Epithelial cell of proximal tubule (primary cell): ENCODE measurements at regions not wholly inside any gene's neighbourhood (a gene's known extent, or its start where the extent isn't known, plus 50 kb on each side); places are given as distances from the start of the nearest gene placed in this dataset.

ENCODE experiments used
- DNase-seq: peaks from one replicate; pipeline ENCODE4 v3.0.0-alpha.2; 2011; ENCODE audit warnings: low read depth
- H3K4me3 ChIP-seq: 2 replicates; pipeline ENCODE4 v1.5.1; 2011; ENCODE audit warnings: low read depth, mild to moderate bottlenecking, low read length
- CTCF ChIP-seq: conservative IDR thresholded peaks from 2 replicates; pipeline ENCODE4 v1.5.1; 2012; ENCODE audit warnings: low read depth, mild to moderate bottlenecking, low read length

DNA sequence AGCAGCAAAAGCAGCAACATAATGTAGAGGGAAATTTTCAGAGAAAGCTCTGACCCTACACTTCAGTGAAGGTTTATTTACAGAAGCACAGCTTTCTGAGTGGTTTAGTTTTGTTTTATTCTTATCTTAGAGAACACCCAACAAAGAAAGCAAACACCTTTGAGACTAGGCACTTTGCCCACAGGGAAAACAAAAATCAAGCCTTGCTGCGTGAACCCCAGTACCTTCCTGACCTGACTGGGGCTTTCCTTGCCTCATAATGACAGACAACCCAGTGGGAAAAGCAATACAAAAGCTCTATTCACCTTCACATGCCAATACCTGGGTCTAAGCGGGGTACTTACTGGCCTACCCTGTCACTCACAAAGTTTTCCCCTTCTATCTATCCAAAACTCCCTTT lies 189.8 kb downstream of the HINT1 start:
- DNase-seq: no peak
- no peak overlapping the region for H3K4me3 ChIP-seq
- no peak for TF ChIP-seq CTCF

DNA sequence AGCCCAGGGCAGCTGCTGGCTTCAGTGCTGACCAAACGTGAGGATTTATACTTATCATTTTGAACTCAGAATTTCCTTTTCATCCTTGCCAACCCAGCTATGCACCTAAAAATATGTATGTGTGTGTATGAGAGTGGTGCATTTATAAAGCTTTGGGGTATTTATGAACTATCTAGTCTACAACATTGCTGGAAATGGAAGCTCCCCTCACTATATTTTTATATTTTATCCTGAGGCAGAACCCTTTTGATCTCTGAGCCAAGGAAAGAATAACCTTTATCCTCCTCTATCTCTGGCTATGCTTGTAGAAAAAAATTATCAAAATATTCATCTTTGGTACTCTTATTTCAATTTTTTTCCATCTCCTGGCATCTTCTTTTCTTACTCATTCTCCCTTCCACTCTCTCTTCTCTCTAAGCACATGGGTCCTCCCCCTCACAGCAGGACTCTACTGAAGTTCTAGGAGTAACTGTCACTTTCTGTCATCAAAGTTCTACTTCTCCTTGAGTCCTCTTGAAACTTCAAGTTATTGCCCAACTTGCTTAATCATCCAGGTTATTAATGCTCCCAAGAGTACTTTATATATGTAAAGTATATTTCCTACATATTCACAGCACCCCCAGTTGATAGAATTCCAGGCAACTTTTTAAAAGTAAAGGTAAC lies 190.9 kb downstream of the HINT1 start:
- no peak for TF ChIP-seq CTCF
- H3K4me3 ChIP-seq: no peak overlapping the region
- DNase-seq: no peak

GRCh38 chr5:130966990-130967525 lies 198.0 kb downstream of the HINT1 start:
- TF ChIP-seq CTCF: no peak
- no peak for DNase-seq

DNA sequence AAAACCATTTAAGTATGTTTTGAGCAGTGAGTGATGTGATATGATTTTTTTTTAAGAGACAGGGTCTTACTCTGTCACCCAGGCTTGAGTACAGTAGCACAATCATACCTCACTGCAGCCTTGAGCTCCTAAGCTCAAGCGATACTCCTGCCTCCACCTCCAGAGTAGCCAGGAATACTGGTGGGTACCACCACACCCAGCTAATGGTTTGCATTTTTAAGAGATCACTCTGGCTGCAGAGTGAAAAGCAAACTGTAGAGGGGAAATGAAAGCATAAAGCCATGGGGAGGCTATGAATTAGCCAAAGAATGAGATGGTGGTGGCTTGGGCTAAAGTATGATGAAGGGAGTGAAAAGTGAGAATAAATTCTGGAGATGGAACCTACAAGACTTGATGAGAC lies 199.1 kb downstream of the HINT1 start:
- no peak for DNase-seq
- TF ChIP-seq CTCF: no peak
- no peak overlapping the region for H3K4me3 ChIP-seq

More at GRCh38 chr5:130966990-130967525, 198.0 kb downstream of the HINT1 start:
- H3K4me3 ChIP-seq: no peak overlapping the region

DNA sequence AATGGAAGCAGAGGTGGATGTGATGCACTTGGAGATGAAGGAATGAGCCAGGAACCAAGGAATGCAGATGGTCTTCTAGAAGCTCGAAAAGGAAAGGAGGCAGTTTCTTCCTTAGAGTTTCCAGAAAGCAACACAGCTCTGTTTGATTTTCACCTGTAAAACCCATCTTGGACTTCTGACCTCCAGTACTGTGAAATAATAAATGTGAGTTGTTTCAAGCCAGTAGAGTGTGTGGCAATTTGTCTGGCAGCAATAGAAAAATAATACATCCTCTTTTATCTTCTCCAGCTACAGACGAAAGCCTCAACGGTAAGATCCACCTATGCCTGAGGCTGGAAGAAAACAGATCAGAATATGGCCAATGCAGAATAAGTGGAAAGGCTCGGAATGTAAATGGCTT lies 199.7 kb downstream of the HINT1 start:
- no peak for TF ChIP-seq CTCF
- H3K4me3 ChIP-seq: no peak overlapping the region
- DNase-seq: no peak

DNA sequence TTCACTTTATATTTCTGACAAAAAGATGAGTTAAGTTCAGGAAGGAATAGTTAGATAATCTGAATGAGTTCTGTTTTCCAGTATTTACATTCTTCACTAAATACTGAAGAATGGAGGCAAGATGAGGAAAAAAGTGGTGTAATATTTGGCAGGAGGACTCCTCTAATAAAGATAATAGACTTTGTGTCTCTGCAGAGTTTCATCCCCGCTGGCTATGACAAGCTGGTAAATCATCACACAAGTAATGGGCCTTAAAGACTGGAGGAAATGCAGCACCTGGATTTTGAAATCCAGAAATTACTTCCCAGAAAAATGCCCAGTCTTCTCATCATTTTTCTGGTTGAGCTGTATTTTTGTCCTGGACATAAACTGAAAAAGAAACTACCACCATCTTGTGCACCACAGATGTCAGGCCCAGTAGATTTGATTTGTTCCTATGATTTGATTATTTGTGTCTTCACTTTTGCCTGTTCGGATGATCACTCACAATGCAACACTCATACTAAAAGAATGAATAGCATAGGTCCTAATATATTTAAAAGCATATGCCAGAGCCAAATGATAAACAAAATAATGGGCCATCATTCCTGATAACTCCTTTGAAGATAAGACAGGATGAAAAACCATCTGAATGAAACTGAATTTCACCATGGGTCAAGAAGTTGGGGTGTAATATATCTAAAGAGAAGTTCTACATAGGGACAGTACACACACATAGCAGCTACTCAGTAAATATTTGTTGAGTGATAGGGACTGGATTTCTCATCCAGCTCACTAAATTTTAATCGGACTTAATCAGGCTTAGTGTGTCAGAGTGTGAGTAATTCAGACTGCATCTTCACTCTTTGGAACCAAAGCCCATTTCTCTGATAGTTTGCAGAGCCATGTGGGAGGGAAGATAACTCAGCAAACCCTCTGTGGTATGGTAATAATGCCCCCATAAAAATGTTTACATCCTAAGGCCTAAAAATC lies 200.5 kb downstream of the HINT1 start:
- TF ChIP-seq CTCF: no peak
- DNase-seq: no peak
- no peak overlapping the region for H3K4me3 ChIP-seq
